ENCODE measurements at regions not wholly inside any gene's neighbourhood (a gene's known extent, or its start where the extent isn't known, plus 50 kb on each side); places are given as distances from the start of the nearest gene placed in this dataset.
A peak's percentile ranks its signal among the peaks of the same experiment; 100 is the strongest.

GRCh38 chr9:99307851-99308250 is 85.8 kb downstream of the SEC61B start:
- no peak for DNase-seq
- Histone ChIP-seq H3K27me3 (ENCODE audit: control insufficient read depth, insufficient read depth, low read length) (no peaks in the 10 kb centered on the region), H3K4me3 (ENCODE audit: insufficient read depth, low read depth, low read length) (no peak overlapping the region), H3K36me3 (replicated peaks; ENCODE audit: control insufficient read depth, insufficient read depth, low read length) (no peaks in the 10 kb centered on the region)

GRCh38 chr9:99309141-99309939 is 87.3 kb downstream of the SEC61B start:
- Histone ChIP-seq H3K27me3 (ENCODE audit: control insufficient read depth, insufficient read depth, low read length) (no peaks in the 10 kb centered on the region), H3K36me3 (replicated peaks; ENCODE audit: control insufficient read depth, insufficient read depth, low read length) (no peaks in the 10 kb centered on the region), H3K4me3 (ENCODE audit: insufficient read depth, low read depth, low read length) (no peak overlapping the region)
- DNase-seq = no peak

GRCh38 chr9:99312736-99313135 is 90.7 kb downstream of the SEC61B start:
- Histone ChIP-seq H3K4me3 (ENCODE audit: insufficient read depth, low read depth, low read length) (no peak overlapping the region), H3K36me3 (replicated peaks; ENCODE audit: control insufficient read depth, insufficient read depth, low read length) (no peaks in the 10 kb centered on the region), H3K27me3 (ENCODE audit: control insufficient read depth, insufficient read depth, low read length) (no peaks in the 10 kb centered on the region)
- DNase-seq = no peak

GRCh38 chr9:99319048-99319447 is 97.0 kb downstream of the SEC61B start:
- Histone ChIP-seq H3K4me3 (ENCODE audit: insufficient read depth, low read depth, low read length) (no peak overlapping the region), H3K27me3 (ENCODE audit: control insufficient read depth, insufficient read depth, low read length) (no peaks in the 10 kb centered on the region)
- no peak for DNase-seq

GRCh38 chr9:99322299-99322698 is 100.2 kb downstream of the SEC61B start:
- no peaks in the 10 kb centered on the region for H3K27me3 ChIP-seq (ENCODE audit: control insufficient read depth, insufficient read depth, low read length)
- no peak overlapping the region for H3K4me3 ChIP-seq (ENCODE audit: insufficient read depth, low read depth, low read length)
- no peak for DNase-seq
- H3K36me3 ChIP-seq (replicated peaks; ENCODE audit: control insufficient read depth, insufficient read depth, low read length) = no peaks in the 10 kb centered on the region

More at GRCh38 chr9:99319048-99319447, 97.0 kb downstream of the SEC61B start:
- H3K36me3 ChIP-seq (replicated peaks; ENCODE audit: control insufficient read depth, insufficient read depth, low read length) = no peaks in the 10 kb centered on the region

GRCh38 chr9:99326112-99326916 is 104.2 kb downstream of the SEC61B start:
- DNase-seq = peak; percentile 32
- Histone ChIP-seq H3K4me3 (ENCODE audit: insufficient read depth, low read depth, low read length) (no peak overlapping the region), H3K27me3 (ENCODE audit: control insufficient read depth, insufficient read depth, low read length) (no peaks in the 10 kb centered on the region), H3K36me3 (replicated peaks; ENCODE audit: control insufficient read depth, insufficient read depth, low read length) (no peaks in the 10 kb centered on the region)

- H3K27me3 ChIP-seq (ENCODE audit: control insufficient read depth, insufficient read depth, low read length) = no peaks in the 10 kb centered on the region
- H3K36me3 ChIP-seq (replicated peaks; ENCODE audit: control insufficient read depth, insufficient read depth, low read length) = no peaks in the 10 kb centered on the region
- no peak for DNase-seq
- no peak overlapping the region for H3K4me3 ChIP-seq (ENCODE audit: insufficient read depth, low read depth, low read length)
Measured at GRCh38 chr9:99326917-99327189, 104.8 kb downstream of the SEC61B start.

- Histone ChIP-seq H3K27me3 (ENCODE audit: control insufficient read depth, insufficient read depth, low read length) (no peaks in the 10 kb centered on the region), H3K4me3 (ENCODE audit: insufficient read depth, low read depth, low read length) (no peak overlapping the region), H3K36me3 (replicated peaks; ENCODE audit: control insufficient read depth, insufficient read depth, low read length) (no peaks in the 10 kb centered on the region)
- DNase-seq = no peak
Measured at GRCh38 chr9:99327667-99328066, 105.6 kb downstream of the SEC61B start.

GRCh38 chr9:99335280-99335679 is 113.2 kb downstream of the SEC61B start:
- H3K4me3 ChIP-seq (ENCODE audit: insufficient read depth, low read depth, low read length) = no peak overlapping the region
- no peaks in the 10 kb centered on the region for H3K36me3 ChIP-seq (replicated peaks; ENCODE audit: control insufficient read depth, insufficient read depth, low read length)
- H3K27me3 ChIP-seq (ENCODE audit: control insufficient read depth, insufficient read depth, low read length) = no peaks in the 10 kb centered on the region
- no peak for DNase-seq

GRCh38 chr9:99336005-99336404 is 113.9 kb downstream of the SEC61B start:
- Histone ChIP-seq H3K27me3 (ENCODE audit: control insufficient read depth, insufficient read depth, low read length) (no peaks in the 10 kb centered on the region), H3K36me3 (replicated peaks; ENCODE audit: control insufficient read depth, insufficient read depth, low read length) (no peaks in the 10 kb centered on the region), H3K4me3 (ENCODE audit: insufficient read depth, low read depth, low read length) (no peak overlapping the region)
- DNase-seq = no peak

- no peaks in the 10 kb centered on the region for H3K27me3 ChIP-seq (ENCODE audit: control insufficient read depth, insufficient read depth, low read length)
- no peak for DNase-seq
- H3K4me3 ChIP-seq (ENCODE audit: insufficient read depth, low read depth, low read length) = no peak overlapping the region
- H3K36me3 ChIP-seq (replicated peaks; ENCODE audit: control insufficient read depth, insufficient read depth, low read length) = no peaks in the 10 kb centered on the region
Measured at GRCh38 chr9:99336531-99336930, 114.4 kb downstream of the SEC61B start.

- DNase-seq = no peak
- H3K4me3 ChIP-seq (ENCODE audit: insufficient read depth, low read depth, low read length) = no peak overlapping the region
- no peaks in the 10 kb centered on the region for H3K27me3 ChIP-seq (ENCODE audit: control insufficient read depth, insufficient read depth, low read length)
- no peaks in the 10 kb centered on the region for H3K36me3 ChIP-seq (replicated peaks; ENCODE audit: control insufficient read depth, insufficient read depth, low read length)
Measured at GRCh38 chr9:99340281-99340680, 118.2 kb downstream of the SEC61B start.

- H3K36me3 ChIP-seq (replicated peaks; ENCODE audit: control insufficient read depth, insufficient read depth, low read length) = no peaks in the 10 kb centered on the region
- no peaks in the 10 kb centered on the region for H3K27me3 ChIP-seq (ENCODE audit: control insufficient read depth, insufficient read depth, low read length)
- DNase-seq = no peak
- H3K4me3 ChIP-seq (ENCODE audit: insufficient read depth, low read depth, low read length) = no peak overlapping the region
Measured at GRCh38 chr9:99341686-99342085, 119.6 kb downstream of the SEC61B start.

- Histone ChIP-seq H3K4me3 (ENCODE audit: insufficient read depth, low read depth, low read length) (no peak overlapping the region), H3K27me3 (ENCODE audit: control insufficient read depth, insufficient read depth, low read length) (no peaks in the 10 kb centered on the region), H3K36me3 (replicated peaks; ENCODE audit: control insufficient read depth, insufficient read depth, low read length) (no peaks in the 10 kb centered on the region)
- no peak for DNase-seq
Measured at GRCh38 chr9:99345451-99345850, 123.4 kb downstream of the SEC61B start.

- Histone ChIP-seq H3K4me3 (ENCODE audit: insufficient read depth, low read depth, low read length) (no peak overlapping the region), H3K27me3 (ENCODE audit: control insufficient read depth, insufficient read depth, low read length) (no peaks in the 10 kb centered on the region), H3K36me3 (replicated peaks; ENCODE audit: control insufficient read depth, insufficient read depth, low read length) (no peaks in the 10 kb centered on the region)
- DNase-seq = no peak
Measured at GRCh38 chr9:99345942-99346341, 123.9 kb downstream of the SEC61B start.

Measured in H7 (cell line).